ENCODE measurements at regions not wholly inside any gene's neighbourhood (a gene's known extent, or its start where the extent isn't known, plus 50 kb on each side); places are given as distances from the start of the nearest gene placed in this dataset.
"Not testable (repeated sequence)": the region's sequence is repeated elsewhere in the genome, so short reads cannot be mapped to it uniquely, and the experiment has no call there.

DNA sequence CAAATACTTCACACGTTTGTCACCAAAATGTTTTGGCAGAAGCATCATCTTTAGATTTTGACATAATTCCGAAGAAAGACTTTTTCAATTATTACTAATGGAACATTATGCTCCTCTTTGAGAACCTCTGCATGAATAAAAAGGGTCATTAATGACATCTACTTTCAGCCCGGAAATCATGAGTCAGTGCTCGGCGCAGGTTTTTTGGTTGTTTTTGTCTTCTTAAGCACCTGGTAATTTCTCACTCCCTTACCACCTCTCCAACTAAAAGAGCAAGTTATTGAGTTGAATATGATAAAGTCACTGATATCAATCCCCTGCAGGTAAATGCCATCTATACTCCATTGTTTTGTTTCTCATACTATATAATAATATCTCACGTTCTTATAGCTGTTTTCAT is 113.0 kb upstream of the PBX1 start:
- Histone ChIP-seq H3K4me2 (ENCODE audit: low read length) (no peak overlapping the region), H3K27ac (ENCODE audit: low read depth, low read length) (no peak overlapping the region), H3K14ac (ENCODE audit: low read length) (no peak overlapping the region), H2AFZ (ENCODE audit: insufficient read depth, low read length, poor library complexity) (no peak overlapping the region), H3K36me3 (ENCODE audit: control insufficient read depth in 1 of 2, insufficient read depth in 2 of 2, low read length in 2 of 2) (no peaks in the 10 kb centered on the region), H3K4me3 (ENCODE audit: low read depth, low read length) (no peak overlapping the region), H3K27me3 (ENCODE audit: insufficient read depth, low read length) (no peaks in the 10 kb centered on the region), H3K4ac (ENCODE audit: low read depth, low read length) (no peak overlapping the region), H3K79me2 (ENCODE audit: control insufficient read depth, insufficient read depth, low read length, poor library complexity) (no peaks in the 10 kb centered on the region), H3K4me1 (ENCODE audit: control insufficient read depth in 1 of 2, insufficient read depth in 2 of 2, low read length in 2 of 2) (no peaks in the 10 kb centered on the region), H3K18ac (ENCODE audit: low read length) (no peak overlapping the region), H4K91ac (ENCODE audit: low read depth, low read length) (no peak overlapping the region), H4K12ac (ENCODE audit: low read depth, low read length) (no peak overlapping the region), H3K23ac (ENCODE audit: low read length) (no peak overlapping the region), H2BK5ac (ENCODE audit: low read depth, low read length, poor library complexity) (no peak overlapping the region), H4K8ac (ENCODE audit: low read depth, low read length) (no peak overlapping the region), H3K9me3 (ENCODE audit: insufficient read depth, low read depth, low read length) (no peaks in the 10 kb centered on the region), H3K79me1 (ENCODE audit: low read length) (no peaks in the 10 kb centered on the region), H3K9ac (ENCODE audit: low read length) (no peak overlapping the region), H2AK5ac (ENCODE audit: low read length) (no peak overlapping the region), H2BK12ac (ENCODE audit: low read length) (no peak overlapping the region), H2BK120ac (ENCODE audit: insufficient read depth, low read length, poor library complexity) (no peak overlapping the region)
- no CpG with 5 or more reads among the region's 6 CpGs for WGBS (ENCODE audit: extremely low coverage, insufficient coverage, insufficient read length)
- DNase-seq: no peak

DNA sequence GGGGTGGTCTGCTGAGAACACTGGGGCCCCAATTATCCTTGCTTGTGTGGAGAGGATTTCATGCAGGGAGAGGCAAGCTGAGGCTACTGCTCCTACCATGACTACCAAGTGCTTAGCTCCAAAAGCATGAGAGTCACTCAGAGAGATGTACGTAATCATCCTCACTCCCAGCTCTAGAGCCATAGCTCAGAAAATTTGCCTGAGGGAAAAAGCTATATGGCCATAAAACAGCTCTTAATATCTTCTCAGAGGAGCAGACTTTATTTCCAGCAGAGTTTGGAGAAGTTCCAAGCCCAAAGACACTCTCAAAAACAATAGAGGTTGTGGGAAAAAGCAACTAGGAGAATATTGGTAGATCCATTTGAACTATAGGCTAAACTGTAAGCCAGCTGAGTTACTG is 106.4 kb upstream of the PBX1 start:
- no peak overlapping the region for H3K4me2 ChIP-seq (ENCODE audit: low read length)
- H2AK5ac ChIP-seq (ENCODE audit: low read length): no peak overlapping the region
- H3K9me3 ChIP-seq (ENCODE audit: insufficient read depth, low read depth, low read length): no peaks in the 10 kb centered on the region
- H3K36me3 ChIP-seq (ENCODE audit: control insufficient read depth in 1 of 2, insufficient read depth in 2 of 2, low read length in 2 of 2): no peaks in the 10 kb centered on the region
- H2BK120ac ChIP-seq (ENCODE audit: insufficient read depth, low read length, poor library complexity): no peak overlapping the region
- no peak overlapping the region for H4K91ac ChIP-seq (ENCODE audit: low read depth, low read length)
- no peak overlapping the region for H2AFZ ChIP-seq (ENCODE audit: insufficient read depth, low read length, poor library complexity)
- no peak overlapping the region for H3K27ac ChIP-seq (ENCODE audit: low read depth, low read length)
- H3K4ac ChIP-seq (ENCODE audit: low read depth, low read length): no peak overlapping the region
- no peak overlapping the region for H3K18ac ChIP-seq (ENCODE audit: low read length)
- H4K12ac ChIP-seq (ENCODE audit: low read depth, low read length): no peak overlapping the region
- no peak for DNase-seq
- no peak overlapping the region for H3K9ac ChIP-seq (ENCODE audit: low read length)
- no peak overlapping the region for H3K23ac ChIP-seq (ENCODE audit: low read length)
- H3K4me3 ChIP-seq (ENCODE audit: low read depth, low read length): no peak overlapping the region
- H4K8ac ChIP-seq (ENCODE audit: low read depth, low read length): no peak overlapping the region
- no peaks in the 10 kb centered on the region for H3K79me1 ChIP-seq (ENCODE audit: low read length)
- H3K27me3 ChIP-seq (ENCODE audit: insufficient read depth, low read length): no peaks in the 10 kb centered on the region
- no CpG with 5 or more reads among the region's 1 CpG for WGBS (ENCODE audit: extremely low coverage, insufficient coverage, insufficient read length)
- no peak overlapping the region for H3K14ac ChIP-seq (ENCODE audit: low read length)
- no peak overlapping the region for H2BK12ac ChIP-seq (ENCODE audit: low read length)
- no peaks in the 10 kb centered on the region for H3K4me1 ChIP-seq (ENCODE audit: control insufficient read depth in 1 of 2, insufficient read depth in 2 of 2, low read length in 2 of 2)
- H2BK5ac ChIP-seq (ENCODE audit: low read depth, low read length, poor library complexity): no peak overlapping the region
- H3K79me2 ChIP-seq (ENCODE audit: control insufficient read depth, insufficient read depth, low read length, poor library complexity): no peaks in the 10 kb centered on the region

DNA sequence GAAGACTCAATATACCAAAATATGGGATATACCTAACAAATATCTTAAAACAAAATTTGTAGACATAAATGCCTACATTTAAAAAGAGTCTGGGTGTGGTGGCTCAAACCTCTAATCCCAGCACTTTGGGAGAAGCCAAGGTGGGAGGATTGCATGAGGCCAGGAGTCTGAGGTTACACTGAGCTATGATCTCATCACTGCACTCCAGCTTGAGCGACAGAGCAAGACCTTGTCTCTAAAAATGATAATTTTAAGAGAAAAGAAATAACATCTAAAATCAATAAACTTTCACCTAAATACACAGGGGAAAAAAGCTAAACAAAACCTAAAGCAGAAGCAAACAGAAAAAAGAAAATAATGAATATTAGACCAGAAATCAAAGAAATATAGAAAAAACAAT is 102.7 kb upstream of the PBX1 start:
- no peak overlapping the region for H2AFZ ChIP-seq (ENCODE audit: insufficient read depth, low read length, poor library complexity)
- H3K18ac ChIP-seq (ENCODE audit: low read length): no peak overlapping the region
- H3K79me1 ChIP-seq (ENCODE audit: low read length): no peaks in the 10 kb centered on the region
- H3K27ac ChIP-seq (ENCODE audit: low read depth, low read length): no peak overlapping the region
- no peaks in the 10 kb centered on the region for H3K9me3 ChIP-seq (ENCODE audit: insufficient read depth, low read depth, low read length)
- H2BK120ac ChIP-seq (ENCODE audit: insufficient read depth, low read length, poor library complexity): no peak overlapping the region
- no peak overlapping the region for H4K91ac ChIP-seq (ENCODE audit: low read depth, low read length)
- H3K9ac ChIP-seq (ENCODE audit: low read length): no peak overlapping the region
- H3K4ac ChIP-seq (ENCODE audit: low read depth, low read length): no peak overlapping the region
- no peak overlapping the region for H3K23ac ChIP-seq (ENCODE audit: low read length)
- no peak overlapping the region for H4K8ac ChIP-seq (ENCODE audit: low read depth, low read length)
- no peaks in the 10 kb centered on the region for H3K27me3 ChIP-seq (ENCODE audit: insufficient read depth, low read length)
- no peaks in the 10 kb centered on the region for H3K4me1 ChIP-seq (ENCODE audit: control insufficient read depth in 1 of 2, insufficient read depth in 2 of 2, low read length in 2 of 2)
- H2BK5ac ChIP-seq (ENCODE audit: low read depth, low read length, poor library complexity): no peak overlapping the region
- no peak overlapping the region for H3K14ac ChIP-seq (ENCODE audit: low read length)
- no peak overlapping the region for H3K4me3 ChIP-seq (ENCODE audit: low read depth, low read length)
- no CpG with 5 or more reads among the region's 1 CpG for WGBS (ENCODE audit: extremely low coverage, insufficient coverage, insufficient read length)
- H3K4me2 ChIP-seq (ENCODE audit: low read length): no peak overlapping the region
- H4K12ac ChIP-seq (ENCODE audit: low read depth, low read length): no peak overlapping the region
- no peaks in the 10 kb centered on the region for H3K79me2 ChIP-seq (ENCODE audit: control insufficient read depth, insufficient read depth, low read length, poor library complexity)
- H2AK5ac ChIP-seq (ENCODE audit: low read length): no peak overlapping the region
- no peak for DNase-seq
- H3K36me3 ChIP-seq (ENCODE audit: control insufficient read depth in 1 of 2, insufficient read depth in 2 of 2, low read length in 2 of 2): no peaks in the 10 kb centered on the region
- H2BK12ac ChIP-seq (ENCODE audit: low read length): no peak overlapping the region

DNA sequence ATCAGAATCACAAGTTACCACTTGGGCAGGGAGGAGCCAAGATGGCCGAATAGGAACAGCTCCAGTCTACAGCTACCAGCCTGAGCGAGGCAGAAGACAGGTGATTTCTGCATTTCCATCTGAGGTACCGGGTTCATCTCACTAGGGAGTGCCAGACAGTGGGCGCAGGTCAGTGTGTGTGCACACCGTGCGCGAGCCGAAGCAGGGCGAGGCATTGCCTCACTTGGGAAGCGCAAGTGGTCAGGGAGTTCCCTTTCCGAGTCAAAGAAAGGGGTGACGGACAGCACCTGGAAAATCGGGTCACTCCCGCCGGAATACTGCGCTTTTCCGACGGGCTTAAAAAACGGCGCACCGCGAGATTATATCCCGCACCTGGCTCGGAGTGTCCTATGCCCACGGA is 99.8 kb upstream of the PBX1 start:
- H3K4me2 ChIP-seq (ENCODE audit: low read length); H3K79me2 ChIP-seq (ENCODE audit: control insufficient read depth, insufficient read depth, low read length, poor library complexity); H3K18ac ChIP-seq (ENCODE audit: low read length); H2BK12ac ChIP-seq (ENCODE audit: low read length); H3K4ac ChIP-seq (ENCODE audit: low read depth, low read length); H3K27me3 ChIP-seq (ENCODE audit: insufficient read depth, low read length); H3K4me1 ChIP-seq (ENCODE audit: control insufficient read depth in 1 of 2, insufficient read depth in 2 of 2, low read length in 2 of 2); H3K79me1 ChIP-seq (ENCODE audit: low read length); H2BK5ac ChIP-seq (ENCODE audit: low read depth, low read length, poor library complexity); H4K91ac ChIP-seq (ENCODE audit: low read depth, low read length); H4K12ac ChIP-seq (ENCODE audit: low read depth, low read length); H3K23ac ChIP-seq (ENCODE audit: low read length); H3K14ac ChIP-seq (ENCODE audit: low read length); H4K8ac ChIP-seq (ENCODE audit: low read depth, low read length); H3K36me3 ChIP-seq (ENCODE audit: control insufficient read depth in 1 of 2, insufficient read depth in 2 of 2, low read length in 2 of 2); H2AK5ac ChIP-seq (ENCODE audit: low read length); H3K4me3 ChIP-seq (ENCODE audit: low read depth, low read length); DNase-seq; H3K9ac ChIP-seq (ENCODE audit: low read length); H2BK120ac ChIP-seq (ENCODE audit: insufficient read depth, low read length, poor library complexity); H3K9me3 ChIP-seq (ENCODE audit: insufficient read depth, low read depth, low read length); H2AFZ ChIP-seq (ENCODE audit: insufficient read depth, low read length, poor library complexity); H3K27ac ChIP-seq (ENCODE audit: low read depth, low read length): not testable (repeated sequence)
- WGBS (ENCODE audit: extremely low coverage, insufficient coverage, insufficient read length): no CpG with 5 or more reads among the region's 25 CpGs
